SU-DHL-6 (cell line): ENCODE measurements at regions not wholly inside any gene's neighbourhood (a gene's known extent, or its start where the extent isn't known, plus 50 kb on each side); places are given as distances from the start of the nearest gene placed in this dataset.

Experiments
- EZH2phosphoT487 ChIP-seq: fragments of 200-600 bp; sonication (generic), shearing (Covaris generic); conservative IDR thresholded peaks from 2 replicates; pipeline ENCODE4 v1.6.1; 2018; ENCODE audit warnings: mild to moderate bottlenecking, antibody characterized with exemption, low read length, moderate library complexity, mixed read lengths
- TF ChIP-seq, protein P1 (sequence below): fragments of 200-600 bp; sonication (generic); IDR thresholded peaks from one replicate; pipeline ENCODE4 v1.5.1; 2017; ENCODE audit warnings: antibody characterized with exemption, mild to moderate bottlenecking, low read length, moderate library complexity; ENCODE audit not compliant: insufficient read depth, poor library complexity, severe bottlenecking

GRCh38 chr2:138084206-138084605, 119.9 kb downstream of the HNMT start:
- TF ChIP-seq, protein P1, sequence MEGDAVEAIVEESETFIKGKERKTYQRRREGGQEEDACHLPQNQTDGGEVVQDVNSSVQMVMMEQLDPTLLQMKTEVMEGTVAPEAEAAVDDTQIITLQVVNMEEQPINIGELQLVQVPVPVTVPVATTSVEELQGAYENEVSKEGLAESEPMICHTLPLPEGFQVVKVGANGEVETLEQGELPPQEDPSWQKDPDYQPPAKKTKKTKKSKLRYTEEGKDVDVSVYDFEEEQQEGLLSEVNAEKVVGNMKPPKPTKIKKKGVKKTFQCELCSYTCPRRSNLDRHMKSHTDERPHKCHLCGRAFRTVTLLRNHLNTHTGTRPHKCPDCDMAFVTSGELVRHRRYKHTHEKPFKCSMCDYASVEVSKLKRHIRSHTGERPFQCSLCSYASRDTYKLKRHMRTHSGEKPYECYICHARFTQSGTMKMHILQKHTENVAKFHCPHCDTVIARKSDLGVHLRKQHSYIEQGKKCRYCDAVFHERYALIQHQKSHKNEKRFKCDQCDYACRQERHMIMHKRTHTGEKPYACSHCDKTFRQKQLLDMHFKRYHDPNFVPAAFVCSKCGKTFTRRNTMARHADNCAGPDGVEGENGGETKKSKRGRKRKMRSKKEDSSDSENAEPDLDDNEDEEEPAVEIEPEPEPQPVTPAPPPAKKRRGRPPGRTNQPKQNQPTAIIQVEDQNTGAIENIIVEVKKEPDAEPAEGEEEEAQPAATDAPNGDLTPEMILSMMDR, result no peak
- TF ChIP-seq EZH2phosphoT487, result no peak
